Fibroblast of peridontal ligament (primary cell): ENCODE measurements at regions not wholly inside any gene's neighbourhood (a gene's known extent, or its start where the extent isn't known, plus 50 kb on each side); places are given as distances from the start of the nearest gene placed in this dataset.
"Not testable (repeated sequence)": the region's sequence is repeated elsewhere in the genome, so short reads cannot be mapped to it uniquely, and the experiment has no call there.

Experiments
- DNase-seq: peaks from one replicate; pipeline ENCODE4 v3.0.0-alpha.2; 2010; ENCODE audit errors: extremely low read depth

DNA sequence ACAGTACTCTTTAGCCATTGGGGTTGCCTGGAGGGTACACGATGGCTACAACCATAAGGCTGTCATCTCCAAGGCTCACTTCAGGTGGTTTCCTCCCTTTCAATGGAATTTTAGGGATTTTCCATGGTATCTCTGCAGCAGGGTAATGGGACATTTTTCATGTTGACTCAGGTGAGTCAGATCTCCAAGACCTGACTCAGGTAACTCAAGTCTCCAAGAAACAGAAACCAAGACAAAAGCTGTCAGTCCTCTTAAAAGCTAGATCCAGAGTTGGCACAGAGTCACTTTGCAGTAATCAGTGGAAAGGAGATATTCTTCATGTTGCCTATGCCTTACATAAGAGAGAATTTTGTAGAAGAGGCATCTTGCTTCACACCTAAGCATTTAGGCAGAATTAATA, 375.8 kb upstream of the ARPP21 start:
- no peak for DNase-seq

DNA sequence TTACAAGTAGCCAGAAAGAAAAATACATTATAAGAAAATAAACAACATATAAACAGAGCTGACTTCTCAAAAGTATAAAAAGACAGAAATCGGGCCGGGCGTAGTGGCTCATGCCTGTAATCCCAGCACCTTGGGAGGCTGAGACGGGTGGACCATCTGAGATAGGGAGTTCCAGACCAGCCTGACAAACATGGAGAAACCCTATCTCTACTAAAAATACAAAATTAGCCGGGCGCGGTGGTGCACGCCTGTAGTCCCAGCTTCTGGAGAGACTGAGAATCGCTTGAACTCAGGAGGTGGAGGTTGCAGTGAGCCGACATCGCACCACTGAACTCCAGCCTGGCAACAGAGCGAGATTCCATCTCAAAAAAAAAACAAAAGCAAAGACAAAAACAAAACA, 373.3 kb upstream of the ARPP21 start:
- not testable (repeated sequence) for DNase-seq

- DNase-seq = no peak
Measured at GRCh38 chr3:35275768-35276167, 363.6 kb upstream of the ARPP21 start.

DNA sequence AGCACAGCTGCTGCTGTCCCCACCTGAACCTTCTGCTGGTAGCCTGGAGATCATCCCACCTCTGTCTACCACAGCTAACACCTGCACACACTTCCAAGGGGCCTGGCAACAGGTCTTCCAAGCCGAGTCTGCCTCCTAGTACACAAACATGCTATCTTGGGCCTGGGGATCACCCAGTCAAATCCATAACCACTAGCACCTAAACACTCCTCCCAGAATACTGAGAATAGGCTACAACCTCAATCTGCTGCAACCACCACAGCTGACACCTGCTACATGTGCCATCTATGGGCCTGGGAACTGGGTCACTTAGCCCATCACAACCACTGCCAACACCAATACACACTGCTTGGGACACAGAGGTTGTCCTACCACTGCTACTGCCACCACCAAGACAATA, 362.8 kb upstream of the ARPP21 start:
- DNase-seq = no peak

DNA sequence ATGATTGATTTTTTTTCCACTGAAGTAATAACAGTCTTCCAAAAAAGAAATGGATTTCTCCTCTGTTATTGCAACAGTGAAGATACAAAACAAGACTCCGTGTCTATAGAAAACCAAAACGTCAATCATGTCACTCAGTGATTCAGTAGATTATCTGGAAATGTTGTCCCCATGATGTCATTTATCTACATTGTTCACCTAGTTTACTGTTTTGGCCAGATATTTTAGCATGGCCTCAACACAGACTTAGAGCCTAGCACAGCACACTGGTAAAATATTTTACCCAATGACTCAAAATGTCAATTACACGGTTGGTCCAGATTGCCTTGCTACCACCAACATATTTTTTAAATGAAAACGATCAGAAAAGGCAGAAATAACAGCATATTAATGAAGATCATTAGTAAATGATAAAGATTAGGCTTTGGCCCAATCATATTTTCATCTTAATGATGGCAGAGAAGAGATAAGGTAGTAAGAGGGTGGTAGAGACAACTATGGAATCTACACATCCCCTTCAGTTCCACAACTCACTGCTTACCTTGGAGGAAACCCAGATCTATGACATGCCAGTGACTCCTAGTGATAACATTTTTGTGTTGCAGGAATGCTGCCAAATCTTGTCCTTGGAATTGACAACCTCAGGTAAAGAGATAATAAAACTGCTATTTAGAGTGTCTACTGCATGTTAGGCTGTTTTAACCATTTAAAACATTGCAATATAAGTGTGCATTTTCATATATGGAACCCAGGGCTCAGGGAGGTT, 347.7 kb upstream of the ARPP21 start:
- no peak for DNase-seq

GRCh38 chr3:35292568-35292967, 346.8 kb upstream of the ARPP21 start:
- DNase-seq = no peak

DNA sequence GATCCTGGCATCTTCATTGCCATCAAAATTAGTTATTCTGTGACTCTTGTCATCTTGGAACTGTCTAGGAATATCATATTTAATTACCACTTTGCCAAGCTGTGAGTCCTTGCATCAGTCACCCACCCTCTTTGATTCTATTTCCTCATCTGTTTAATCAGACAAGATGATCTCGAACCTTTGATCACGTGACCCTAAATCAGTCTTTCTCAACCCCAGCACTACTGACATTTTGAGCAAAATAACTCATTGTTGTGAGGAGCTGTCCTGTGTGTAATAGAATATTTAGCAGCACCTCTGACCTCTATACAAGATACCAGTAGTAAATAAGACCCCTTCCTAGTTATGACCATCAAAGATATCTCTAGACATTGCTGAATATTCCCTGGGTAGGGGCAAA, 343.4 kb upstream of the ARPP21 start:
- DNase-seq = no peak

GRCh38 chr3:35296533-35296932, 342.8 kb upstream of the ARPP21 start:
- DNase-seq = no peak

DNA sequence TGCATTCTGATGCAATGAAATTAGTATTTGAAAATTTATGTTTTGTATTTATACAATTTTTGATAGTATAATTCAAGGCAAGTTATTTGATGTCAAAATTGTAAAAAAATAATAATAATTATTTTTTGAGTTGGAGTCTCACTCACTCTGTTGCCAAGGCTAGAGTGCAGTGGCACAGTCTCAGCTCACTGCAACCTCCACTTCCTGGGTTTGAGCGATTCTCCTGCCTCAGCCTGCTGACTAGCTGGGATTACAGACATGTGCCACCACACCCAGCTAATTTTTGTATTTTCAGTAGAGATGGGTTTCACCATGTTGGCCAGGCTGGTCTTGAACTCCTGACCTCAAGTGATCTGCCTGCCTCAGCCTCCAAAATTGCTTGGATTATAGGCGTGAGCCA, 342.4 kb upstream of the ARPP21 start:
- DNase-seq = not testable (repeated sequence)

GRCh38 chr3:35305406-35305805, 333.9 kb upstream of the ARPP21 start:
- DNase-seq = no peak

DNA sequence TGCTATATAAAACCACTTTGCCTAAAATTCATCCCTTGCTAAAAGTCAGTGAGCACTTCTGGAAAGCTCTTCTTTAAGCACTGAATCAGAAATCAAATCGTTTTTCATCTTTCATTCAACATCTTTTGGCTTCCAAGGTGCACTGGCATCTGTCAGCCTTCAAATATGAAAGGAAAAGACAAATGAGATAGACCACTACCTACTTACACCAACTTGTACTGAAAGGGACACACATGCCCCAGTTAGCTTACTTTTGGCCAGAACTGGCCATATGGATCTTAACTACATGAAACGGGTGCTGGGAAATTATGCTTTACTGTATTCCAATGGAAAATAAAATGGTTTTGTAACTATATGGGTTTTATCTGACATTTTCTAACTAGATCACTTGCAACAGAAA, 332.0 kb upstream of the ARPP21 start:
- DNase-seq = no peak

GRCh38 chr3:35316841-35317240, 322.5 kb upstream of the ARPP21 start:
- not testable (repeated sequence) for DNase-seq

DNA sequence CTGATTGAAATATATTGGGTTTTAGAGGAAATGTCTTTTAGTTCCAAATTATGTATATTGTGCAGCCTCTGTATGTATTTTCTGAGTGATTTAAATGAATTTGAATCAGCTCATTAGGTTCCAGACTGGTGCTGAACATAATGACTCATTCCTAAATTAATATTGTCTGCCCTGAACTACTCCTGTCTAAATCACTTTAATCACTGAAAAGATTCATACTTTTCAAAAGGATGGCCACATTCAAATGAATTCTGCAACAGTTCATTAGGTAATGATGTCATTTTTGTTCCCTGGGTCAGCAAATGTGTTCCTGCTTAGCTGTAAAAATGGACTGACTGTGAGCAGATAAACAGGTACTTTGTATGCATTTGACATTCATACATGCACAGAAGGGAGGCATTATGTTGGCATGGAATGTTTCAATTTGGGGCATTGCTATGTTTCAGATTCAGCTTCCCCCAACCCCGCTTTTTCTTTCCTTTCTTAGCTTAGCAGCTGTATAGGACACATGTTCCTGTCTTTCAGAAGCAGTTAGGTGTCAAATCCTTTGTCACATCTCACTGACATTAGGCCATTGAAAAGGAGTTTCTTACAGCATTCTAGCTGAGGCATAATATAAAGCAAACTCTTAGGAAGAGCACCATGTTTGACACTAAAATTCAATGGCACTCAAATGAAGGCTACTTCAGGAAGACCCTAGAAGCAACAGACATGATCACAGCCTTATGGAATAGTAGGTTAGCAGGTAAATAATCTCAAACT, 318.5 kb upstream of the ARPP21 start:
- DNase-seq = no peak

DNA sequence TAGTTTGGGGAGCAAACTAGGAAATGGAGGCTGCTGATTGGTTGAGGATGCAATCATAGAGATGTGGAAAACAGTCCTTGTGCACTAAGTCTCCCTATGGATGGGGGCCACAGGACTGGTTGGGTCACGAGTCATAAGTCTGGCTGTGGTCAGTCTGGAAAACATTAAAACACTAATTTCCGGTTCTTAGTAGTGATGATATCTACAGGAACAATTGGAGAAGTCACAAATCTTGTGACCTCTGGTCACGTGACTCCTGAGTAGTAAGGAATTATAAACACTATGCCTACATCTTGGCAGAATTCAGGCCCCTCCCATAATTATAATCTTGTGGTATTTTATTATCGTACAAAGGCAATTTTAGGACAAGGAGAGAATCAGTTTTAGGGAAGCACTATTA, 317.3 kb upstream of the ARPP21 start:
- DNase-seq = no peak

DNA sequence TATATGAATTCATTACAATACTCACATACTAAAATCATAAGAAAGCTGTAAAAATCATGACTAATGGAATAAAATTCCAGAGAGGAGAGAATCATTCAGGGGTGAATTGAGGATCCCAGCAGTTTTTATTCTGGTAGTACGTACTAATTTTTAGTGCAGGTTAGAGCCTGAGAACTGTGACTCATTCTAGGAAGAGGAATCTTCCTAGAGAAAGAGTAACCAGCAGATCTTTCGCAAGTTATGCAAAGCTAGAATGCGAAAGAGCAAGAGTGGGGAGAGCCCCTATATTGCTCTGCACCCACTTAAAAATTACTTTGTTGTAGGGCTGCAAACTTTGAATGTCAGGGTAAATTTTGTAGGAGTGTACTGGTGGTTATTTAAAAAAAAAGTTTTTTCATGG, 303.6 kb upstream of the ARPP21 start:
- DNase-seq = no peak

DNA sequence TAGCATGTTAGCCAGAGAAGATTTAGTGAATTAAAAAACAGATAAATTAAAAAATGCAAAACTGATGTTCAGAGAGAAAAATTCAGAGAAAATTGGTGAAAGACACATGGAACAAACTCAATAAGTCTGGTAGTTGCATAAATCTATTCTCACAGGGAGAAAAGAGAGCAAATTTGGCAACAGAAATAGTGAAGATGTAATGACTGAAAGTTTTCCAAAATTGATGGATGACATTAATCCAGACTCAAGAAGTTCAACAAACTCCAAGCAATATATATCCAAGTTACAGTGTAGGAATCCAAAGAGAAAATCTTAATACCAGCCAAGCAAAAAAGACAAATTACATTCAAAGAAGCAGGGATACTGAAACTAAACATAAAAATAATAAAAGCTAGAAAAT, 302.7 kb upstream of the ARPP21 start:
- no peak for DNase-seq

- DNase-seq = no peak
Measured at GRCh38 chr3:35338186-35338585, 301.1 kb upstream of the ARPP21 start.

GRCh38 chr3:35380196-35380595, 259.1 kb upstream of the ARPP21 start:
- no peak for DNase-seq

- DNase-seq = no peak
Measured at GRCh38 chr3:35383216-35383615, 256.1 kb upstream of the ARPP21 start.

DNA sequence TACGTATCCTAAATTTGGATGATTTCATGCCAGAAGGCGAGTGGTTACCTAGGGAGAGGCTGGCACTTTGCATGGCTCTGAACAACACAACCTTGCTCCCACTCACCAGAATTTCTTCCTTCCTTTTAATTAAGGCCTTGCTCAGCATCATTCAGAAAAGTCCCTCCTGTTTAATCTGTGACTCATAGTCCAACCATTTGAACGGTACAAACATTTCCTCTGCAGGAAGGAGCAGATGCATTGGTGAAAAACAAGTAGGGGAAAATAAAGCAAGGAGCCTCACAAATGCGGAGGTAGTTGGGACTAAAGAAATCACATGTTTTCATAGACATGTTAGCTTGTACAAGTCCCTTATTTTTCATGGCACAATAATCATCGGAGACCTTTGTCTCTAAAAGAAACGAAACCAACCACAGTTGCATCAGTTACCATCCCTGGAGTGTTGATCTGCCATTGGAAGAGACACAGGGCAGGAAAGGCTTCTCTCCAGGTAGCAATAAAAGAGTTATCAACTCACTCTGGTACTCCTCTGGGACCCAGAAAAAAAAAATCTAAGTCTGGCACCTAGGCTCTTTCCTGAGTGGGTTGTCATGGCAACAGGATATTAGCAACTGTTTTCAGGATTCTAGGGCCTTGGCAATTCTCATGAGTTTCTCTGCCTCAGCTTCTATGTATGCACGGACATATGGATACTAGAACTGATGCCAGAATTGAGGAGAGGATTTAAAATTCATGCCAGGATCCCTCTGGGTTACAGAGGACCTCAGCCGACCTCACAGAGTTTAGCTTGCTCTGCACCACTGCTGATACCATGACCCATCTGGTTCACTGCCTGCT, 255.4 kb upstream of the ARPP21 start:
- no peak for DNase-seq

DNA sequence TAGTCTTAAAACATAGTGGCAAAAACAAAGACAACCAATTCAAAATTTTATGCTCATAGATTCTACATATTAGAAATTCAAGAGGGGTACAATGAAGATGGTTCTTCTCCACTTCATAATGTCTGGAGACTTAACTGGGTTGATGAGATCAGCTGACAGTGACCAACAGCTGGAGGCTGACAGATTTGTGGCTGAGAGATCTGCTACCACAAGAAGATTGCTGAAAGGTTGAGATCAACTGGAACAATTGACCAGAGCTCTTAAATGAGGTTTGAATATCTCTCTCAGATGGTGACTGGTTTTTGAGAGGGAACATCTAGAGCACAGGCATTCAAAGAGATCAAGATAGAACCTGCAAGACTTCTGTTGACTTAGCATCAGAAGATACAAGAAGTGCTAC, 254.1 kb upstream of the ARPP21 start:
- no peak for DNase-seq

- no peak for DNase-seq
Measured at GRCh38 chr3:35389907-35390306, 249.4 kb upstream of the ARPP21 start.

DNA sequence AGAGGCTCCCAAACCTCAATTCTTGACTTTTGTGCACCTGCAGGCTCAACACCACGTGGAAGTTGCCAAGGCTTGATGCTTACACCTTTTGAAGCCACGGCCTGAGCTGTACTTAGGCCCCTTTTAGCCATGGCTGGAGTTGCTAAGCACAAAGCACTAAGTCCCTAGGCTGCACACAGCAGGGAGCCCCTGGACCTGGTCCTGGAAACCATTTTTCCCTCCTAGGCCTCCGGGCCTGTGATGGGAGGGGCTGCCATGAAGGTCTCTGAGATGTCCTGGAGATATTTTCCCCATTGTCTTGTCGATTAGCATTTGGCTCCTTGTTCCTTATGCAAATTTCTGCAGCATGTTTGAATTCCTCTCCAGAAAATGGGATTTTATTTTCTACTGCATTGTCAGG, 247.1 kb upstream of the ARPP21 start:
- no peak for DNase-seq
